Liver (tissue), 8 donors: ENCODE measurements at regions not wholly inside any gene's neighbourhood (a gene's known extent, or its start where the extent isn't known, plus 50 kb on each side); places are given as distances from the start of the nearest gene placed in this dataset.

ENCODE experiments used
- DNase-seq: peaks from one replicate; pipeline ENCODE4 v3.0.0-alpha.2; 2017; ENCODE audit warnings: low spot score
- H3K27ac ChIP-seq, 2 donors: one replicate each; pipeline ENCODE4 v1.7.0; 2013; ENCODE audit warnings: inconsistent platforms in 2 of 2, low read length in 2 of 2, control low read depth in 1 of 2, low read depth in 1 of 2, mild to moderate bottlenecking in 1 of 2
- H3K27me3 ChIP-seq, 4 donors: one replicate each; pipeline versions ENCODE4 v1.6.1 to v1.7.0; 2013; ENCODE audit warnings: low read length in 3 of 4, inconsistent platforms in 1 of 4, mild to moderate bottlenecking in 1 of 4, moderate library complexity in 1 of 4; ENCODE audit not compliant: control insufficient read depth in 4 of 4, insufficient read depth in 4 of 4
- H3K36me3 ChIP-seq, 4 donors: one replicate each; pipeline versions ENCODE4 v1.6.1 to v1.7.0; 2013; ENCODE audit warnings: low read length in 3 of 4, mild to moderate bottlenecking in 3 of 4, low read depth in 1 of 4, moderate library complexity in 1 of 4; ENCODE audit not compliant: control insufficient read depth in 4 of 4, insufficient read depth in 3 of 4
- H3K4me1 ChIP-seq, 4 donors: one replicate each; pipeline versions ENCODE4 v1.6.1 to v1.7.0; 2013; ENCODE audit warnings: low read length in 3 of 4, mild to moderate bottlenecking in 3 of 4, moderate library complexity in 1 of 4; ENCODE audit not compliant: control insufficient read depth in 4 of 4, insufficient read depth in 4 of 4
- H3K4me3 ChIP-seq, 3 donors: one replicate each; pipeline versions ENCODE4 v1.6.1 to v1.7.0; 2013; ENCODE audit warnings: low read length in 3 of 3, control low read depth in 1 of 3, low read depth in 1 of 3, mild to moderate bottlenecking in 1 of 3
- H3K9ac ChIP-seq, 2 donors: one replicate each; pipeline ENCODE4 v1.7.0; 2013; ENCODE audit warnings: low read length in 2 of 2, mild to moderate bottlenecking in 2 of 2, moderate library complexity in 2 of 2, control low read depth in 1 of 2, low read depth in 1 of 2
- H3K9me3 ChIP-seq, 4 donors: one replicate each; pipeline versions ENCODE4 v1.6.1 to v1.7.0; 2013; ENCODE audit warnings: low read length in 3 of 4; ENCODE audit not compliant: control insufficient read depth in 4 of 4
- EGR1 ChIP-seq, 2 donors: IDR thresholded peaks; 2 replicates each; pipeline ENCODE4 v1.6.1; 2016 to 2018; ENCODE audit warnings: antibody characterized with exemption in 2 of 2, low read depth in 2 of 2
- FOXA1 ChIP-seq: IDR thresholded peaks from 2 replicates; pipeline ENCODE4 v1.6.1; 2016; ENCODE audit warnings: antibody characterized with exemption
- FOXA2 ChIP-seq: IDR thresholded peaks from 2 replicates; pipeline ENCODE4 v1.6.1; 2016; ENCODE audit warnings: antibody characterized with exemption
- GABPA ChIP-seq, 2 donors: IDR thresholded peaks in 1 of 2; conservative IDR thresholded peaks in 1 of 2; 2 replicates each; pipeline ENCODE4 v1.6.1; 2016; ENCODE audit warnings: antibody characterized with exemption in 2 of 2, mild to moderate bottlenecking in 1 of 2, moderate library complexity in 1 of 2
- HNF4A ChIP-seq, 2 donors: conservative IDR thresholded peaks; 2 replicates each; pipeline ENCODE4 v1.6.1; 2016; ENCODE audit warnings: antibody characterized with exemption in 2 of 2, mild to moderate bottlenecking in 2 of 2
- JUND ChIP-seq, 2 donors: IDR thresholded peaks; 2 replicates each; pipeline ENCODE4 v1.6.1; 2016; ENCODE audit warnings: antibody characterized with exemption in 2 of 2
- NR2F2 ChIP-seq: IDR thresholded peaks from 2 replicates; pipeline ENCODE4 v1.6.1; 2016; ENCODE audit warnings: antibody characterized with exemption
- SP1 ChIP-seq: IDR thresholded peaks from 2 replicates; pipeline ENCODE4 v1.6.1; 2018; ENCODE audit warnings: antibody characterized with exemption, mild to moderate bottlenecking
- TAF1 ChIP-seq: conservative IDR thresholded peaks from 2 replicates; pipeline ENCODE4 v1.6.1; 2016; ENCODE audit warnings: antibody characterized with exemption, mild to moderate bottlenecking
- YY1 ChIP-seq: IDR thresholded peaks from 2 replicates; pipeline ENCODE4 v1.6.1; 2016; ENCODE audit warnings: antibody characterized with exemption, mild to moderate bottlenecking
- WGBS: extraction: QIAGEN DNeasy Blood & Tissue Kit; methylation state at CpG from one replicate; pipeline ENCODE4 v1.1.7; 2013; 5-methylcytosine and 5-hydroxymethylcytosine counted together
- TF ChIP-seq, protein P1 (sequence below): IDR thresholded peaks from 2 replicates; pipeline ENCODE4 v1.6.1; 2016; ENCODE audit warnings: antibody characterized with exemption
- TF ChIP-seq, protein P2 (sequence below): IDR thresholded peaks from 2 replicates; pipeline ENCODE4 v1.6.1; 2016; ENCODE audit warnings: antibody characterized with exemption
- TF ChIP-seq, protein P3 (sequence below): IDR thresholded peaks from 2 replicates; pipeline ENCODE4 v1.6.1; 2016; ENCODE audit warnings: antibody characterized with exemption, mild to moderate bottlenecking
- TF ChIP-seq, protein P4 (sequence below): fragments of 150-350 bp; IDR thresholded peaks from 2 replicates; pipeline ENCODE4 v1.5.1; 2017; ENCODE audit warnings: improper control_type of control experiment, low read depth, low read length; ENCODE audit not compliant: missing input control
- TF ChIP-seq, protein P5 (sequence below): IDR thresholded peaks from 2 replicates; pipeline ENCODE4 v1.6.1; 2016; ENCODE audit warnings: antibody characterized with exemption
- donor health status: healthy.
- donor health status: healthy.
- donor health status: healthy.
- donor health status: healthy.
- donor health status: healthy.

DNA sequence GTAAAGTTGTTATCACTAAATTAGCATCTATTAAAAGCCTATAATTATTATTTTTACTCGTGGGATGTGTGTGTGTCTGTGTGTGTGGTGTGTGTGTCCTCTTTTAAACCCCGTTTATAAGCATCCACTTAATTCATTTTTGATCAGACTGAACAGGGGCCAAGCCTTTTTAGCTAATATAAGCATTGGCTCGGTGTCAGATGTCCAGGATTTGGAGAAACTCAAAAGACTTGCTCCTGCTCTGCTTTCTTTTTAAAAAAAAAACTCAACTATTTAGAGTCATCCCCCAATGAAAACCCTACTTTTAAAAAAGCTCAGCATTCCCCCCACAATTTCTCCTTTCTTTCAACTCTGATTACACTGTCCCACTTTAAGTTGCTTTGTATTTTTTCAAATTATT lies 459.3 kb upstream of the MAF start (continued):
- TF ChIP-seq, protein P1, sequence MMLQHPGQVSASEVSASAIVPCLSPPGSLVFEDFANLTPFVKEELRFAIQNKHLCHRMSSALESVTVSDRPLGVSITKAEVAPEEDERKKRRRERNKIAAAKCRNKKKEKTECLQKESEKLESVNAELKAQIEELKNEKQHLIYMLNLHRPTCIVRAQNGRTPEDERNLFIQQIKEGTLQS = no peak
- TF ChIP-seq, protein P2, sequence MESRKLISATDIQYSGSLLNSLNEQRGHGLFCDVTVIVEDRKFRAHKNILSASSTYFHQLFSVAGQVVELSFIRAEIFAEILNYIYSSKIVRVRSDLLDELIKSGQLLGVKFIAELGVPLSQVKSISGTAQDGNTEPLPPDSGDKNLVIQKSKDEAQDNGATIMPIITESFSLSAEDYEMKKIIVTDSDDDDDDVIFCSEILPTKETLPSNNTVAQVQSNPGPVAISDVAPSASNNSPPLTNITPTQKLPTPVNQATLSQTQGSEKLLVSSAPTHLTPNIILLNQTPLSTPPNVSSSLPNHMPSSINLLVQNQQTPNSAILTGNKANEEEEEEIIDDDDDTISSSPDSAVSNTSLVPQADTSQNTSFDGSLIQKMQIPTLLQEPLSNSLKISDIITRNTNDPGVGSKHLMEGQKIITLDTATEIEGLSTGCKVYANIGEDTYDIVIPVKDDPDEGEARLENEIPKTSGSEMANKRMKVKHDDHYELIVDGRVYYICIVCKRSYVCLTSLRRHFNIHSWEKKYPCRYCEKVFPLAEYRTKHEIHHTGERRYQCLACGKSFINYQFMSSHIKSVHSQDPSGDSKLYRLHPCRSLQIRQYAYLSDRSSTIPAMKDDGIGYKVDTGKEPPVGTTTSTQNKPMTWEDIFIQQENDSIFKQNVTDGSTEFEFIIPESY = no peak

DNA sequence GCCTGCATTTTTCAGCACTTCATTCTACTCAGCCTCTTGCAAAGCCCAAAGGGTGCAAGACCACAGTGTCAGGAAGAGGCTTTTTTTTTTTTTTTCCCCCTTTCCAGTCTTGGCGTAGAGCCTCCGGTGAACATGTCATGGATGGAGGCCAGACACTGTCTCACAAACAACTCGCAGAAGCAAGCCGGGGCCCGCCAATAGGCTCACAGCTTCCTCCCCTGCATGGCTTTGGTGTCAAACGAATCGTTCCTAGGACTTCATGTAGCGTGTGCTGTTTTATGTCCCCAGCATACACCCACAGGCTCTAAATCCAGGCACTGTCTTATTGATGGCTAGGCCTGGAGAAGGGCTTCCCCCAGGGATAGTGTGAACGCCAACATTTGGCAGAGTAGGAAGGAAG lies 457.7 kb upstream of the MAF start:
- H3K4me3 ChIP-seq = no peak overlapping the region
- no peak overlapping the region for H3K9ac ChIP-seq
- no peaks in the 10 kb centered on the region for H3K36me3 ChIP-seq
- H3K9me3 ChIP-seq = no peaks in the 10 kb centered on the region
- H3K4me1 ChIP-seq = no peaks in the 10 kb centered on the region
- no peak overlapping the region for H3K27ac ChIP-seq
- DNase-seq = no peak
- no peaks in the 10 kb centered on the region for H3K27me3 ChIP-seq
- TF ChIP-seq FOXA2 (no peak), NR2F2 (peak; percentile 21), EGR1 (IDR thresholded peaks at IDR 0.05; ENCODE audit: low read depth in 2 of 2) (no peak)
- TF ChIP-seq, protein P1 = no peak
- TF ChIP-seq, protein P3, sequence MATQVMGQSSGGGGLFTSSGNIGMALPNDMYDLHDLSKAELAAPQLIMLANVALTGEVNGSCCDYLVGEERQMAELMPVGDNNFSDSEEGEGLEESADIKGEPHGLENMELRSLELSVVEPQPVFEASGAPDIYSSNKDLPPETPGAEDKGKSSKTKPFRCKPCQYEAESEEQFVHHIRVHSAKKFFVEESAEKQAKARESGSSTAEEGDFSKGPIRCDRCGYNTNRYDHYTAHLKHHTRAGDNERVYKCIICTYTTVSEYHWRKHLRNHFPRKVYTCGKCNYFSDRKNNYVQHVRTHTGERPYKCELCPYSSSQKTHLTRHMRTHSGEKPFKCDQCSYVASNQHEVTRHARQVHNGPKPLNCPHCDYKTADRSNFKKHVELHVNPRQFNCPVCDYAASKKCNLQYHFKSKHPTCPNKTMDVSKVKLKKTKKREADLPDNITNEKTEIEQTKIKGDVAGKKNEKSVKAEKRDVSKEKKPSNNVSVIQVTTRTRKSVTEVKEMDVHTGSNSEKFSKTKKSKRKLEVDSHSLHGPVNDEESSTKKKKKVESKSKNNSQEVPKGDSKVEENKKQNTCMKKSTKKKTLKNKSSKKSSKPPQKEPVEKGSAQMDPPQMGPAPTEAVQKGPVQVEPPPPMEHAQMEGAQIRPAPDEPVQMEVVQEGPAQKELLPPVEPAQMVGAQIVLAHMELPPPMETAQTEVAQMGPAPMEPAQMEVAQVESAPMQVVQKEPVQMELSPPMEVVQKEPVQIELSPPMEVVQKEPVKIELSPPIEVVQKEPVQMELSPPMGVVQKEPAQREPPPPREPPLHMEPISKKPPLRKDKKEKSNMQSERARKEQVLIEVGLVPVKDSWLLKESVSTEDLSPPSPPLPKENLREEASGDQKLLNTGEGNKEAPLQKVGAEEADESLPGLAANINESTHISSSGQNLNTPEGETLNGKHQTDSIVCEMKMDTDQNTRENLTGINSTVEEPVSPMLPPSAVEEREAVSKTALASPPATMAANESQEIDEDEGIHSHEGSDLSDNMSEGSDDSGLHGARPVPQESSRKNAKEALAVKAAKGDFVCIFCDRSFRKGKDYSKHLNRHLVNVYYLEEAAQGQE = no peak
- 75% methylated on average over 9 of the region's 9 CpGs for WGBS

DNA sequence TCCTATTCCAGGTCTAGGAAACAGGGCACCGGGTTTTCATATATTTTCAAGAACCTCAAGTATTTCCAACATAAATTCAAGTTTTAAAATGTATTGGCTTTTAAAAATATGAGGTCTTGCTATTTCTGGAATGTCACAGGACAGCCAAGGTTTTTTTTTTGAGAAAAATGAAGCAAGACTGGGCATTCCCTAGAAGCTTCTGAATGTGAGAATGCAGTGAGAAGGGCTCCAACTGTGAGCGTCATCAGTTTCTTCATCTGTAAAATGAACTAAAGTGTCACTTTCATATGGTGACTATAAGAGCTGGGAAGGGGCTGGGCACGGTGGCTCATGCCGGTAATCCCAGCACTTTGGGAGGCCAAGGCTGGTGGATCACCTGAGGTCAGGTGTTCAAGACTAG lies 455.8 kb upstream of the MAF start:
- H3K36me3 ChIP-seq = no peaks in the 10 kb centered on the region
- no peak for DNase-seq
- H3K27ac ChIP-seq = no peak overlapping the region
- TF ChIP-seq SP1 = no peak
- TF ChIP-seq, protein P4, sequence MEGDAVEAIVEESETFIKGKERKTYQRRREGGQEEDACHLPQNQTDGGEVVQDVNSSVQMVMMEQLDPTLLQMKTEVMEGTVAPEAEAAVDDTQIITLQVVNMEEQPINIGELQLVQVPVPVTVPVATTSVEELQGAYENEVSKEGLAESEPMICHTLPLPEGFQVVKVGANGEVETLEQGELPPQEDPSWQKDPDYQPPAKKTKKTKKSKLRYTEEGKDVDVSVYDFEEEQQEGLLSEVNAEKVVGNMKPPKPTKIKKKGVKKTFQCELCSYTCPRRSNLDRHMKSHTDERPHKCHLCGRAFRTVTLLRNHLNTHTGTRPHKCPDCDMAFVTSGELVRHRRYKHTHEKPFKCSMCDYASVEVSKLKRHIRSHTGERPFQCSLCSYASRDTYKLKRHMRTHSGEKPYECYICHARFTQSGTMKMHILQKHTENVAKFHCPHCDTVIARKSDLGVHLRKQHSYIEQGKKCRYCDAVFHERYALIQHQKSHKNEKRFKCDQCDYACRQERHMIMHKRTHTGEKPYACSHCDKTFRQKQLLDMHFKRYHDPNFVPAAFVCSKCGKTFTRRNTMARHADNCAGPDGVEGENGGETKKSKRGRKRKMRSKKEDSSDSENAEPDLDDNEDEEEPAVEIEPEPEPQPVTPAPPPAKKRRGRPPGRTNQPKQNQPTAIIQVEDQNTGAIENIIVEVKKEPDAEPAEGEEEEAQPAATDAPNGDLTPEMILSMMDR = no peak
- no peak for TF ChIP-seq EGR1 (IDR thresholded peaks at IDR 0.05; ENCODE audit: low read depth in 2 of 2)
- TF ChIP-seq JUND (IDR thresholded peaks at IDR 0.05) = no peak
- TF ChIP-seq, protein P5, sequence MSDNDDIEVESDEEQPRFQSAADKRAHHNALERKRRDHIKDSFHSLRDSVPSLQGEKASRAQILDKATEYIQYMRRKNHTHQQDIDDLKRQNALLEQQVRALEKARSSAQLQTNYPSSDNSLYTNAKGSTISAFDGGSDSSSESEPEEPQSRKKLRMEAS = no peak
- TF ChIP-seq NR2F2 = no peak
- TF ChIP-seq YY1 = no peak
- TF ChIP-seq FOXA1 = no peak
- no peak for TF ChIP-seq FOXA2
- no peak for TF ChIP-seq GABPA (IDR thresholded peaks at IDR 0.05 in 1 of 2, conservative IDR thresholded peaks at IDR 0.05 in 1 of 2)
- TF ChIP-seq, protein P2 = no peak
- TF ChIP-seq TAF1 = no peak
- no peak for TF ChIP-seq HNF4A (conservative IDR thresholded peaks at IDR 0.05)
- TF ChIP-seq, protein P1 = no peak
- TF ChIP-seq, protein P3 = no peak

More for the DNA sequence above, 455.8 kb upstream of the MAF start:
- 87% methylated on average over 4 of the region's 4 CpGs for WGBS
- Histone ChIP-seq H3K9me3 (no peaks in the 10 kb centered on the region), H3K9ac (no peak overlapping the region), H3K4me3 (no peak overlapping the region), H3K4me1 (no peaks in the 10 kb centered on the region), H3K27me3 (no peaks in the 10 kb centered on the region)
